Ovary (tissue), 3 donors: ENCODE measurements at regions not wholly inside any gene's neighbourhood (a gene's known extent, or its start where the extent isn't known, plus 50 kb on each side); places are given as distances from the start of the nearest gene placed in this dataset.

Experiments used
- CTCF ChIP-seq, 3 donors: fragments of 450-650 bp in 2 of 3; fragments of 200-600 bp in 1 of 3; IDR thresholded peaks; one replicate each; pipeline versions ENCODE4 v1.5.1 to v1.8.0; 2016 to 2022; ENCODE audit warnings: antibody characterized with exemption in 3 of 3, mild to moderate bottlenecking in 1 of 3
- EP300 ChIP-seq: sonication (generic); formaldehyde crosslinking; IDR thresholded peaks from one replicate; pipeline ENCODE4 v1.6.1; 2017; ENCODE audit warnings: antibody characterized with exemption
- POLR2A ChIP-seq: fragments of 450-650 bp; IDR thresholded peaks from one replicate; pipeline ENCODE4 v1.6.1; 2017; ENCODE audit warnings: antibody characterized with exemption, mild to moderate bottlenecking, moderate library complexity
- donor health status: DM: no; HTN: no; CAD: no.

GRCh38 chr2:8571301-8571791 lies 110.5 kb upstream of the ID2 start:
- TF ChIP-seq CTCF (IDR thresholded peaks at IDR 0.05) (no peak), EP300 (no peak), POLR2A (no peak)
